GM19351 (cell line): ENCODE measurements at regions not wholly inside any gene's neighbourhood (a gene's known extent, or its start where the extent isn't known, plus 50 kb on each side); places are given as distances from the start of the nearest gene placed in this dataset.

Source experiments
- ATAC-seq: cut with Tn5 transposase; IDR thresholded peaks from one replicate; pipeline ENCODE4 v1.9.1; 2021; ENCODE audit warnings: mild to moderate bottlenecking, moderate library complexity; ENCODE audit not compliant: unreplicated experiment

- ATAC-seq = no peak
Observed at GRCh38 chr11:104462341-104462740, 298.4 kb upstream of the PDGFD start.

GRCh38 chr11:104451197-104451893 lies 287.4 kb upstream of the PDGFD start:
- no peak for ATAC-seq

DNA sequence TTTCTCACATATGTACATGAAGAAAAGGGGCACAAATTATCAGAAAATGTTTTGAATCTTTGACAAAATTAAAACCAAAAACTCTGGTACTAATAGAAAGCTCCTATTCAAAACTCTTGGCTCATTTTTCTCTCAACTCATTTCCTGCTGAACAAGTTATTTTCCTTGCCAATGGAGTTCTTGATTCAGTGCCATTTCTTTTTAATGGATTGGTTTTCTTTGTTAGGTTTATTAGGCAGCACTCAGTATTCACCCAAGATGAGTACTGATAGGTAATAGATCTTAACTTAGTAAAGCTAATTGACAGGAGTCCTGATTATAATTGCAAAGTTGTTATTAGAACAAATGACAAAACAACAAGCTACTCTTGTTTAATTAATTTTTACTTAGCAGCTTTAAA lies 279.4 kb upstream of the PDGFD start:
- ATAC-seq = no peak

DNA sequence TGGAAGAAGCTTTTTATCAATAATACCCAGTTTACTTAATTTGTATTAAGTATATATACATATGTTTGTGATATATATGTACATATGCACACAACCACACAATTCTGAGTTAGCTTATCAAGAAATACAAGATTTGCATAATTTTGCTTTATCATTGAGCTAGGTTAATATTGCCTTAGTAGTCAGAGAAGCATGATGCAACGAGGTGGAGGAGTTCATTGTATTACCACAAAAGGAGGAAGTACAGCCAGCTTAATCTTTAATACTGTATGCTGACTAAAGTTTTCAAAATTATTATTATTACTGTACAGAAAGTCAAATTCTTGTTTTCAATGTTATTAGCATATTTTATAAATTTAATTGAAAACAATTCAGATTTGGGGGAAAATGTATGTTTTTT lies 278.4 kb upstream of the PDGFD start:
- ATAC-seq = no peak

GRCh38 chr11:104435494-104435893 lies 271.5 kb upstream of the PDGFD start:
- no peak for ATAC-seq

- ATAC-seq = no peak
Observed at GRCh38 chr11:104433751-104434150, 269.8 kb upstream of the PDGFD start.

DNA sequence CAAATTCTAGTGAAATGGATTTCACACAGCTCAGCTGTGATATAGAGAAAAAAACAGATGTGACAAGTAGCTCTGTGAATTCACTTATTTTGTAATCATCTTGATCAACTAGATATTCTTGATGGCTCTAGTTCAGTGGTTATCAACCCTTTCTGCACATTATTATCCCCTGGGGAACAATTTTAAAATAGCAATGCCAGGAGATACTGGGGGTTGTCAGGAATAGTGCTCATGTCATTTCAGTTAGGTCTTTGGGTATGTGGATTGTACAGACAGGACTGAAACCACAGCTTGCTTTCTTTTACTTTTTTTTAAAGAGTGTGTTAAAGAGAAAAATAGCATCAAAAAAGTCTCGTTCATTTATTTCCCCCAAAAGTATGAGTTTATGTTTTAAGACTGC lies 269.0 kb upstream of the PDGFD start:
- no peak for ATAC-seq

GRCh38 chr11:104432526-104432925 lies 268.6 kb upstream of the PDGFD start:
- no peak for ATAC-seq

GRCh38 chr11:104422324-104422944 lies 258.5 kb upstream of the PDGFD start:
- no peak for ATAC-seq

DNA sequence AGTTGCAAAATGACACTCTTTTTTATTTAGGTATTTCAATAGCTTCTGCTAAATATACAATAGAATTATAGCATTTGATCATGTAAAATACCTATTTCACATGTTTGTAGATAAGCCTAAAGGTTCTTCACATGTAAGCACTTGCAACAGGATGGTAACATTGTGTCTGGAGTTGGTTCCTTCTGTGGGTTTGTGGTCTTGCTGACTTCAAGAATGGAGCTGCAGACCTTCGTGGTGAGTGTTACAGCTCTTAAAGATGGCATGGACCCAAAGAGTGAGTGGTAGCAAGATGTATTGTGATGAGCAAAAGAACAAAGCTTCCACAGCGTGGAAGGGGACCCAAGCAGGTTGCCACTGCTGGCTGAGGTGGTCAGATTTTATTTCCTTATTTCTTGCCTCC lies 246.4 kb upstream of the PDGFD start:
- no peak for ATAC-seq

DNA sequence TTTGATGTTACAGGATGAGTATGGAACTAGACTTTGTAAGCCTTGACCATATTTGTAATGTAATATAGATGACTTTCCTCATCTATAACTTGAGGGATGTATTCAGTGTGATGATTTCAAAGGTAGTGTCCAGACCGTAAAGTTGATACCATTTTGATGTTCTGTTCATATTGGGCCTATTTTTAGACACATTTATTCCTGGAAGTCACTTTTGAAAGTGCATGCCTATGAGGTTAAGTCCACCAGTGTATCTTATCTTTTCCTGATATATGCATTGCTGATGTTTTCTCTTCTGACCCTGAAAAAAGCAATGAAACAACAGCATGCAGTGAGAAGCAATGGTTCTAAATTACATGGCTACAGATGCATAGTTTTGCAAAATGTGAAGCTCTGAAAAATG lies 244.7 kb upstream of the PDGFD start:
- ATAC-seq = no peak

DNA sequence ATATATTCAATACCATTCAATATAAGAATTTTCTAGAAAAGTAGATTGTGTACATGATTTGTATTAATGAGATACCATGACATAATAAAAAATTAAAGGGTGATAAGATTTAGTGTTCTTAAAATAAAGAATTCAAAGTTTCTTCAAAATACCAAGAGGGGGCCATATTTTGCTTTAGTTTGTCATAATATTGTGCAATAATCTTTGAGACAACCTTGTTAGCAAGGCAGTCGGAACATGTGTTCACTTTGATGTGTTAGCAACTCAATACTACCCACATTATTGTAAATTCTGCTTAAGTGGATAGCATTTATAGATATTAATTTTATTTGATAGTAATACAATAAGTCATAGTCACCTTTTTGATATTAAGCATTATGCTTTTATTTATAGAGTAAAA lies 241.3 kb upstream of the PDGFD start:
- no peak for ATAC-seq

DNA sequence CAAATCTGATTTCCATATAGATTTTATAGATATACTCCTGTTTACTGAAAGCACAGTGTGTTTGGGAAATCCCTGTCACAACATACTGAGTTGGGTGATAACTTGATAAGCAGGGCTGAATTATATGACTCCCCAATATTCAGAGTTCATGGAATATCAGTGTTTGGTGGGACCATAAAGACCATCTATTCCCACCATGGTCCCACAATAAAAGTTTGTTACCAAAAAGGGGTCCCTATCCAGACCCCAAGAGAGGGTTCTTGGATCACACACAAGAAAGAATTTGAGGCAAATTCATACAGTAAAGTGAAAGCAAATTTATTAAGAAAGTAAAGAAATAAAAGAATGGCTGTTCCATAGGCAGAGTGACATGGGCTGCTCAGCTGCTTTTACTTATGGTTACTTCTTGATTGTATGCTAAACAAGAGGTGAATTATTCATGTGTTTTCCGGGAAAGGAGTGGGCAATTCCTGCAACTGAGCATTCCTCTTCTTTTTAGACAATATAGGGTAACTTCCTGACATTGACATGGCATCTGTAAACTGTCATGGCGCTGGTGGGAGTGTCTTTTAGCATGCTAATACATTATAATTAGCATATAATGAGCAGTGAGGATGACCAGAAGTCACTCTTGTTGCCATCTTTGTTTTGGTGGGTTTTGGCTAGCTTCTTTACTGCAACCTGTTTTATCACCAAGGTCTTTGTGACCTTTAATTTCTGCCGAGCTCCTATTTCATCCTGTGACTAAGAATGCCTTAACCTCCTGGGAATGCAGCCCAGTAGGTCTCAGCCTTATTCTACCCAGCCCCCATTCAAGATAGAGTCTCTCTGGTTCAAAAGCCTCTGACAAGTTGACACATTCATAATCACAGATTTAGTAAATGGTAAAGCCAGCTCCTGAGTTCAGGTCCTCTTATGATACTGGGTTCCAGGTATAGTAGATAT lies 240.6 kb upstream of the PDGFD start:
- no peak for ATAC-seq

DNA sequence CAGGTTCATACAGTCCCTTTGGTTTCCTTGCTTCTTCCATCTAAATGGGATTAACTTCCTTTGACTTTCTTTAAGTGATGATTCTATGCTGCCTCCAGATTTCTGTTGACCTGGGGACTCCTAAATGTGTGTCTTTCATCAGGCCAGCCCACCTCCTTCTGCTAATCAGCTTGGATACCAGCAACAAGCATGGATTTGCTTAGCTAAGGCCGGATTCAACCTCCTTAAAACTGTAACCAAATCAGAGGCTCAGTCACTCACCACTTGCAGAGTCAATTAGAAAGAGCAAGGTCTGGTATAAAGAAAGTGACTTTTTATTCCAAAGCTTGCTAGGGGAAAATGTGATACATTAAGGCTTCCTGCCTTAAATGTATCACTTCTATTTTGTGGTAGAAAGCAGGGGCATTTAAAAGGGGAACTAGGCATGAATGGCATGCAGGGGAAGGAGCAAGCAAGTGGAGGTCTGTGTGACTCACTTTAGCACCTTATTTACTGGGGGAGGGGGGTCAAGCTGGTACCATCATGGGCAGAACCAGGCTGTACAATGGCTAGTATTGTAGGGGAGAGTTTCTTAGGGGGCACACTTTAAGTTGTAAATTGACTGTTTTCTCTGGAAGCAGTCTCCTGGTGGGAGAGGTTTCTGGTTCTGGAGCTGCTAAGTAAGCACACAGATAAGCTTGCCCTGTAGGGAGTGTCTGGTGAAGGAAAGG lies 239.0 kb upstream of the PDGFD start:
- peak; percentile 83 for ATAC-seq

GRCh38 chr11:104394508-104394907 lies 230.6 kb upstream of the PDGFD start:
- no peak for ATAC-seq

GRCh38 chr11:104390651-104391050 lies 226.7 kb upstream of the PDGFD start:
- no peak for ATAC-seq

DNA sequence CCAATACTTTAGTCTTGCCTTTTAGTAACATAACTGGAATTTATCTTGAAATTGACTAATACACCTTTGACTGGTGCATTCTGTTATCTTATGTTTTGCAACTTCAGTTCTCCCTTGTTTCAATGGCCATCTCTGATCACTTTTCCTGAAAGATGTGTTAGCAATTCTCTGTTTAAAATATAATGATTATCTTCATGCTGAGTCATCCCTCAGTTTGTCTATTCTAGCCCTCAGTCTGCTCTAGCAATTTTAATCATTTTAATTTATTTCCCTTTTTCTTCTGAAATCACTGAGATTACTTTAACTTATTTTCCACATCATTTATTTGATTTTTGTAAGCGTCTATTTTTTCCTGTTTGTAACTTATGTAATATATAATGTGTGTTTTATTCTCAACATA lies 221.9 kb upstream of the PDGFD start:
- ATAC-seq = no peak

DNA sequence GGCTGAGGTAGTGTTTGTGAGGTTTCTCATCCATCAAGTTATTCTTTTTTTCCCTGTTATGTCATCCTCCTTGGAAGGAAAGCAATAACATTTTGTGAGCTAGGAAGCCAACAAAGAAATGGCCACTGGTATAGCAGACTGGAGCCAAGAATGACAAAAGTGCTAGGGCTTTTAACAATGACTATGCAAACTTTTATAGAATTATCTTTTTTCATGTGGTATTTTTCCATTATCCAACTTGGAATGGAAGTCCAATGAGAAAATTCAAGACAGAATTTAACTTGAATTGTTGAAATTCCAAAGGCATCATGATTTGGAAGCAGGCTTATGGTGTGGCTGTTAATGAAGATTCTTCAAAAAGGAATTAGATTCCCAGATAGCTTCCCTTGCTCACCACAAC lies 216.4 kb upstream of the PDGFD start:
- no peak for ATAC-seq

- ATAC-seq = no peak
Observed at GRCh38 chr11:104372111-104372510, 208.2 kb upstream of the PDGFD start.

GRCh38 chr11:104370478-104370877 lies 206.5 kb upstream of the PDGFD start:
- ATAC-seq = peak; percentile 81

- no peak for ATAC-seq
Observed at GRCh38 chr11:104369761-104370160, 205.8 kb upstream of the PDGFD start.
